Esophagus muscularis mucosa (tissue), 4 donors: ENCODE measurements at regions not wholly inside any gene's neighbourhood (a gene's known extent, or its start where the extent isn't known, plus 50 kb on each side); places are given as distances from the start of the nearest gene placed in this dataset.

ENCODE experiments used
- DNase-seq: peaks from one replicate; pipeline ENCODE4 v3.0.0-alpha.2; 2017; ENCODE audit errors: extremely low spot score
- H3K27ac ChIP-seq, 4 donors: fragments of 200-600 bp; sonication (generic); replicated peaks in 1 of 4; 1 replicate in 3 of 4; 2 replicates in 1 of 4; pipeline ENCODE4 v1.5.1; 2016 to 2019; ENCODE audit warnings: mild to moderate bottlenecking in 1 of 4
- H3K27me3 ChIP-seq, 4 donors: fragments of 200-600 bp; sonication (generic); one replicate each; pipeline versions ENCODE4 v1.5.1 to v1.6.0; 2016 to 2019
- H3K36me3 ChIP-seq, 4 donors: fragments of 200-600 bp; sonication (generic); one replicate each; pipeline ENCODE4 v1.5.1; 2016 to 2019
- H3K4me1 ChIP-seq, 4 donors: fragments of 200-600 bp; sonication (generic); one replicate each; pipeline ENCODE4 v1.5.1; 2016 to 2019
- H3K4me3 ChIP-seq, 4 donors: fragments of 200-600 bp; sonication (generic); 1 replicate in 2 of 4; 2 replicates in 2 of 4; pipeline ENCODE4 v1.5.1; 2016 to 2019; ENCODE audit warnings: mild to moderate bottlenecking in 4 of 4, moderate library complexity in 1 of 4
- H3K9me3 ChIP-seq, 4 donors: fragments of 200-600 bp; sonication (generic); 1 replicate in 3 of 4; 2 replicates in 1 of 4; pipeline ENCODE4 v1.5.1; 2016 to 2019
- EP300 ChIP-seq: sonication (generic); formaldehyde crosslinking; IDR thresholded peaks from one replicate; pipeline ENCODE4 v1.6.1; 2017; ENCODE audit warnings: antibody characterized with exemption
- POLR2A ChIP-seq: fragments of 450-650 bp; IDR thresholded peaks from one replicate; pipeline ENCODE4 v1.6.1; 2017; ENCODE audit warnings: antibody characterized with exemption, moderate library complexity, mild to moderate bottlenecking, low read depth
- POLR2AphosphoS5 ChIP-seq, 2 donors: sonication (generic); formaldehyde crosslinking; IDR thresholded peaks; one replicate each; pipeline ENCODE4 v1.6.1; 2017; ENCODE audit warnings: antibody characterized with exemption in 2 of 2
- WGBS: methylation state at CpG from one replicate; pipeline ENCODE4 v1.1.5; 2018; 5-methylcytosine and 5-hydroxymethylcytosine counted together
- intact Hi-C: fragments of 100-400 bp; cut with DNase I; formaldehyde crosslinking; loops from one replicate; pipeline ENCODE4 v1.15.1; 2023
- TF ChIP-seq, protein P1 (sequence below), 3 experiments: fragments of 200-600 bp in 2 of 3; fragments of 450-650 bp in 1 of 3; sonication (generic) in 2 of 3; IDR thresholded peaks; one replicate each; pipeline ENCODE4 v1.5.1; 2017 to 2019; ENCODE audit warnings: antibody characterized with exemption in 3 of 3, mild to moderate bottlenecking in 2 of 3, moderate library complexity in 1 of 3

DNA sequence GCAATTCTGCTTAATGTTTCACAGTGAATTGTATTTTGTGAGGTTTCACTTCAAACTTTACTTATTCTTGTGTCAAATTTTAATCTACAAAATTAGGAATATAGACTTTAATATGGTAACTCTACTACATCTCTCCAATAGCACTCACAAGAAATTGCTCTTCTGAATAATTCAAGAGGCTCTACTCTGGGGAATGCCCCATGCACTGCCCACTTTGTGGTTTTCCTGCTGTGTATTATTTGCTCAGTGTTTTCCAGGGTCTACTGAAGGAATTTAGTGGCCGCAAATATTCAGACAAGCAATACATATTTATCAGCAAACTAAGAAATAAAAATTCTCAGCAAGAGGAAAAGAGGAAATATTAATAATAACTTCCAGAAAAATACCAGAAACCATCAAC, 611.4 kb downstream of the TNS3 start:
- 90% methylated on average over 1 of the region's 1 CpG for WGBS
- intact Hi-C loops = no loop called here

DNA sequence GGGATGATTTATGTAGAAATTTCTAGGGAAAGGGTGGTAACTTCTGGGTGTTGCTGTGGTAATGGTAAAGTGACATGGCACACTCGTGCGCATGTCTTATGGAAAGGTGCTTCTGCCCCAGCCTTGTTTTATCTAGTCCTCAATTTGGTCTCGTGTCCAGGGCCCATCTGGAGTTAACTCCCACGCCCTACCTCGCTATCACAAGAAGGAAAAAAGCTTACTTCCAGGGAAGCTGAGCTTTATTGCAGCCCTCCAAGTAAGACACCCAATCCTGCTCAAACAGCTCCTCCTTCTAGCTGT, 611.8 kb downstream of the TNS3 start:
- no peak for DNase-seq
- Histone ChIP-seq H3K4me1 (no peaks in the 10 kb centered on the region), H3K27me3 (no peaks in the 10 kb centered on the region), H3K27ac (no peak overlapping the region), H3K9me3 (peaks cover 0 to 15% (median 14%) of the 10 kb centered on the region in 4 donors), H3K36me3 (no peaks in the 10 kb centered on the region), H3K4me3 (no peak overlapping the region)
- intact Hi-C loops = no loop called here
- TF ChIP-seq EP300 (no peak), POLR2A (no peak), POLR2AphosphoS5 (IDR thresholded peaks at IDR 0.05) (no peak)
- TF ChIP-seq, protein P1, sequence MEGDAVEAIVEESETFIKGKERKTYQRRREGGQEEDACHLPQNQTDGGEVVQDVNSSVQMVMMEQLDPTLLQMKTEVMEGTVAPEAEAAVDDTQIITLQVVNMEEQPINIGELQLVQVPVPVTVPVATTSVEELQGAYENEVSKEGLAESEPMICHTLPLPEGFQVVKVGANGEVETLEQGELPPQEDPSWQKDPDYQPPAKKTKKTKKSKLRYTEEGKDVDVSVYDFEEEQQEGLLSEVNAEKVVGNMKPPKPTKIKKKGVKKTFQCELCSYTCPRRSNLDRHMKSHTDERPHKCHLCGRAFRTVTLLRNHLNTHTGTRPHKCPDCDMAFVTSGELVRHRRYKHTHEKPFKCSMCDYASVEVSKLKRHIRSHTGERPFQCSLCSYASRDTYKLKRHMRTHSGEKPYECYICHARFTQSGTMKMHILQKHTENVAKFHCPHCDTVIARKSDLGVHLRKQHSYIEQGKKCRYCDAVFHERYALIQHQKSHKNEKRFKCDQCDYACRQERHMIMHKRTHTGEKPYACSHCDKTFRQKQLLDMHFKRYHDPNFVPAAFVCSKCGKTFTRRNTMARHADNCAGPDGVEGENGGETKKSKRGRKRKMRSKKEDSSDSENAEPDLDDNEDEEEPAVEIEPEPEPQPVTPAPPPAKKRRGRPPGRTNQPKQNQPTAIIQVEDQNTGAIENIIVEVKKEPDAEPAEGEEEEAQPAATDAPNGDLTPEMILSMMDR (IDR thresholded peaks at IDR 0.05) = no peak
- WGBS = 99% methylated on average over 5 of the region's 5 CpGs

More for the DNA sequence above, 611.4 kb downstream of the TNS3 start:
- Histone ChIP-seq H3K4me3 (no peak overlapping the region), H3K36me3 (no peaks in the 10 kb centered on the region), H3K4me1 (no peaks in the 10 kb centered on the region), H3K27ac (no peak overlapping the region), H3K27me3 (no peaks in the 10 kb centered on the region), H3K9me3 (peaks cover 0 to 12% (median 10%) of the 10 kb centered on the region in 4 donors)
- TF ChIP-seq, protein P1 (IDR thresholded peaks at IDR 0.05) = no peak
- TF ChIP-seq EP300 = no peak
- TF ChIP-seq POLR2AphosphoS5 (IDR thresholded peaks at IDR 0.05) = no peak
- no peak for TF ChIP-seq POLR2A
- no peak for DNase-seq

DNA sequence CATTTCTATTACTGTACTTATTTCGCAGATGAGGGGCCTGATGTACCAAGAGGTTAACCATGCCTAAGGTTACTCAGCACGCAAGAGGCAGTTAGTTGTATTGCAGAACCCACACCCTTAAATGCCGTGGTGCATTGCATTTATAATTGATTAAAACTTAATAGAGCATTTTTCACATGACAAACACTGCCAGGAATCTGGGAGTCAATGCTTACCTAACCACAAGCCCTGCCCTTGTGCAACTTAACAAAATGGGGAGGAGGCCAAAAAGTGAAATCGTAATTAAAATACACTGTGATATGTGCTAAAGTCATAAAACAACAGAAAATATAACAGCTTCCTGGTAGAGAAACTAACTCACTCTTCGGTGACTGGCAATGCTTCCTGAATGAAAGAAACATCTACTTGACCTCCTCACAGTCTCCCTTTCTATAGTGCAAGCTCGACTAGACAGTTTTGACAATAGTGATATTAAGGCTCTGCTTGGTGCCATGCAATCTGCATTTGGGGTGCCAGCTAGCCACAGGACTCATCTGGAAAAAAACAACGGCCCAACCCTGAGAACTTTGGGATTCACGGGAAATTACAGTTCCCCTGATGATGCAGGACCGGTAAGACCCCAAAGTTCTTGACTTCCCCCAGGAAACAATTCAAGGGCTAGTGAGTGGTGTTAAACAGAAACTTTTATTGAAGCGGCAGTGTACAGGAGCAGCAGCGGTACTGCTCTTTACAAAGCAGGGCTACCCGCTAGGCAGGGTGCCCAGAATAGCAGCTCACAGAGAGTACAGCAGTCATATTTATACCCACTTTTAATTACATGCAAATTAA, 612.4 kb downstream of the TNS3 start:
- Histone ChIP-seq H3K4me1 (no peaks in the 10 kb centered on the region), H3K9me3 (peaks cover 0 to 21% (median 19%) of the 10 kb centered on the region in 4 donors), H3K36me3 (no peaks in the 10 kb centered on the region), H3K4me3 (no peak overlapping the region), H3K27ac (no peak overlapping the region), H3K27me3 (no peaks in the 10 kb centered on the region)
- intact Hi-C loops = no loop called here
- WGBS = 90% methylated on average over 12 of the region's 12 CpGs
- no peak for DNase-seq
- no peak for TF ChIP-seq POLR2AphosphoS5 (IDR thresholded peaks at IDR 0.05)
- no peak for TF ChIP-seq EP300
- TF ChIP-seq POLR2A = no peak
- TF ChIP-seq, protein P1 (IDR thresholded peaks at IDR 0.05) = no peak

DNA sequence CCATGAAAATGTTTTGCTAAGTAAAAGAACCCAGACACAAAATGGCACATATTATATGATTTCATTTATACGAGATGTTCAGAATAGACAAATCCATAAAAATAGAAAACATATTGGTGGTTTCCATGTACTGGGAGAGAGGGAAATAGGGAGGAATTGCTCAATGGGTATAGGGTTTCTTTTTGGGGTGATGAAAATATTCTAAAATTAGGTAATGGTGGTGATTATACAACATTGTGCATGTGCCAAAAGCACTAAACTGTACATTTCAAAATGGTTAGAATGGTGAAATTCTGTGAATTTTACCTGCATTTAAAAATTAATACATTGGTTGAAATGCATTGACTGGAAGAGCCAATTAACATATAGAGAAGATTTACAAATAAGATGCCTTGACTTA, 613.9 kb downstream of the TNS3 start:
- H3K36me3 ChIP-seq = no peaks in the 10 kb centered on the region
- no peaks in the 10 kb centered on the region for H3K27me3 ChIP-seq
- TF ChIP-seq POLR2AphosphoS5 (IDR thresholded peaks at IDR 0.05) = no peak
- TF ChIP-seq, protein P1 (IDR thresholded peaks at IDR 0.05) = no peak
- no peak for TF ChIP-seq EP300
- TF ChIP-seq POLR2A = no peak
- H3K4me3 ChIP-seq = no peak overlapping the region
- 85% methylated on average over 1 of the region's 1 CpG for WGBS
- peaks cover 0 to 35% (median 35%) of the 10 kb centered on the region in 4 donors for H3K9me3 ChIP-seq
- DNase-seq = no peak
- H3K4me1 ChIP-seq = no peaks in the 10 kb centered on the region
- intact Hi-C loops = no loop called here
- no peak overlapping the region for H3K27ac ChIP-seq

DNA sequence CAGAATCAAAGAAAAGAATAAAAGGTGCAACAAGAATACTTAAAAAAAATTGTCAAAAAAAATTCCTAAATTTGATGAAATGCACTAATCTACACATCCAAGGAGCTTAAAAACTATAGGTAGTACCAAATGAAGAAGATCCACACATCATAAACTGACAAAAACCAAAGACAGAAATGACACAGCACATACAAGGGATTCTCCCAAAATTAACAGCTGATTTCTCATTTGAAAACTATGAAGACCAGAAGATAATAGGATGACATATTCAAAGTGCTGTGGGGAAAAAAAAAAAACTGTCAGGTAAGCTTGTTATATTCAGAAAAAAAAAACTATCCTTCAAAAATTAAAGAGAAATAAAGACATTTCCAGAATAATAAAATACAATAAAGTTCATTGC, 618.2 kb downstream of the TNS3 start:
- Histone ChIP-seq H3K27ac (no peak overlapping the region), H3K4me3 (no peak overlapping the region), H3K4me1 (no peaks in the 10 kb centered on the region), H3K27me3 (no peaks in the 10 kb centered on the region), H3K36me3 (no peaks in the 10 kb centered on the region), H3K9me3 (peaks cover 0 to 47% (median 37%) of the 10 kb centered on the region in 4 donors)
- intact Hi-C loops = no loop called here
- no peak for DNase-seq
- TF ChIP-seq, protein P1 (IDR thresholded peaks at IDR 0.05) = no peak
- TF ChIP-seq EP300 (no peak), POLR2AphosphoS5 (IDR thresholded peaks at IDR 0.05) (no peak), POLR2A (no peak)
